ENCODE measurements at regions not wholly inside any gene's neighbourhood (a gene's known extent, or its start where the extent isn't known, plus 50 kb on each side); places are given as distances from the start of the nearest gene placed in this dataset.

DNA sequence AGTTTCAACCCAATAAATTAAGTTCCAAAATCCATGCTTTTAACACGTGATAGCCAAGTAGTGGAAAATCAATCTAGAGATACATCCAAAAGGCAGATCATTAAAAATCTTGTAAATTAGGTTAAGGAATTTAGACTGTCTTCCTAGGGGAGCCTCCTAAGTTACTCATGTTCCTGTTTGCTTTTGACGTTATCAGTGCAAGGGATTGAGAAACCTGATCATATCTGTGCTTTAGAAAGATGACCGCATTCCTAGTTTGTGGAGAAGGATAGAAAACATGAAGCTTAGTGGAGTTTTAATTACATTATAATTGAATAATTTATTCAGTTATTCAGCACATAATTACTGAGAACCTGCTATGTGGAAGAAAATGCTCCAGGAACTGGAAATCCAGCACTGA lies 251.0 kb upstream of the ARGLU1 start:
- no peak for DNase-seq

DNA sequence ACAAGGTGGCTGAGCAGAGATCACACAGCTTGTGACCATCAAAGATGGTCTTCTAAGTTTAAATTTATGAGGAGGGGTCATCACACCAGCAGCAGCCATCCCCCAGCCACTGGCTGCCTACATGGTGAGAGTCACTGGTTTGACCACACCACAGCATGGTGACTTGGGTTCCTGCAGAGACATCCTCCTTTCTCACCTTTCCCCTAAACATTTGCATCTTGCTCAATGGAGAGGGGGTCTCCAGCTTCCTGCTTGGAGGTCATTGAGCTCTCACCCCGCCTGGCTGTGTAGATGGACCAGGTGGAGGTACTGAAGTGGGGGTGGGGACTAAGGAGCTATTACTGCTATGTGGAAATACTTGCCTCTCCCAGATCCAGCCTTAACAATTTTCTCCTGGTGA lies 247.6 kb upstream of the ARGLU1 start:
- no peak for DNase-seq

DNA sequence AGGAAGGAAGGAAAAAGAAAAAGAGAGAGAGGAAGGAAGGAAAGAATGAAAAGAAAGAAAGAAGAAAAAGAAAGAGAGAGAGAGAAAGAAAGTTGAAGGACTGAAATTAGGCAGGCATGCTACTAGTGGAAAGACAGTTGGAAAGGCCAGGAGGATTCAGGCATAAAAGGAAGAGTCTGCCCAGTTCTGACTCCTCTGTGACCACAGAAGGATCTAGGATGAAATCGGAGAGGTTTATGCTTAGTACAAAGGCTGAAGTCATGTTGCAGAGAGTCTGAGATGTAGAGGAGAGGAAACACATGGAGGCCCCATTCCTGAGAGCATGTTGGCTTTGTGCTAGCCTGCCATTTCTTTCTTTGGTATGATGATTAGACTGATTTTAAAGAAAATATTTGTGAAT lies 246.5 kb upstream of the ARGLU1 start:
- DNase-seq: no peak

DNA sequence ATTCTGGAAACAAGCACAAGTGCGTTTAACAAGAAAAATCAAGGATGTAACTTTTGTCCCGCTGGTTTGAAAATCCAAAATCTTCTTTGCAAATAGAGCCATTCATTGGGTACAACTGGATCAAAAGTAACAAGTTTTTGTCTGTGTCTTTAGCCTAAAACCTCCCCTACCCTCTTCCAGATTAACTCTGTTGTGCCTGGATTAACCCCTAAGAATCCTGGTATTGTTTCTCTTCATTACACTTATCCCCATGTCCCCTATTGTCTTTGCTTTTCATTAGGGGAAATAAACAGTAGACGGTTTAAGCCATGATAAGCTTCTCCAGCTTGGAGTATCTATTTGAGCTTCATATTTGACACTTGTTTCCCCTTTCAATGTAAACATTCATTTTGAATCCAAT lies 242.1 kb upstream of the ARGLU1 start:
- no peak for DNase-seq

DNA sequence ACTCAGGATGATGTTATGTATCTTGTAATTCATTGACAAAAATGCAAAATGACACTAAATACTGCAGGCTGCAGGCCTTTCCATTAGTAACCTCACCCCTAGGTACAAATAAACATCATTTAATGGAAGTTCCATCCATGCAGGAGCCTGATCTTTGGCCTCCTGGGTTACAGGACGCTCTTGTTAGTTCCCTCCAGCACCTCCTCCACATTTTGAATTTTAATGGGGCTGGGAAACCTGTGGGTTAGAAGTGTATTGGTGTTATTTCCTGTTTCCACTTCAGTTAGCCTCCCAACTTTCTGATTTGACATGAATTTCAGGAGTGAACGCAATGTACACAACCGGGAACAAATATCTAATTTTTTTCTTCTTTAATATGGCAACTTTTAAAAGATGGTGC lies 237.1 kb upstream of the ARGLU1 start:
- DNase-seq: no peak

DNA sequence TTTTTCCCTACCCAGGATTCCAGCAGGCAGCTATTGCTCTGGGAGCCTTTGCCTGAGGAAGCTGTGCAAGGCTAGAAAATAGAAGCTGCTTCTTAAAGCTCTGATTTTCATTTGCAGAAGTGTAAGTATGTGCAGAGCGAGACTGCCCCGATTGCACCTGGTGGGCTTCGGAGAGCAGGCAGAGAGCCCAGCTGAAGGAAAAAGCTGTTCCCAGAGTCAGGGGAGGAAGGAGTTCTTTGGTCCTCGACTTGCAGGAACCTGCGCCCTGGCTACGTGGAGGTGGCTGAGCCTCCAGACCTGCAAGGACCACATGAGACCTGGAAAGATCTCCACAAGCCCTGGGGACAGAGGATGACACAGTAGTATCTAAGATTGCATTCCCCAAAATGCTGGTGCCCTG lies 235.0 kb upstream of the ARGLU1 start:
- no peak for DNase-seq

DNA sequence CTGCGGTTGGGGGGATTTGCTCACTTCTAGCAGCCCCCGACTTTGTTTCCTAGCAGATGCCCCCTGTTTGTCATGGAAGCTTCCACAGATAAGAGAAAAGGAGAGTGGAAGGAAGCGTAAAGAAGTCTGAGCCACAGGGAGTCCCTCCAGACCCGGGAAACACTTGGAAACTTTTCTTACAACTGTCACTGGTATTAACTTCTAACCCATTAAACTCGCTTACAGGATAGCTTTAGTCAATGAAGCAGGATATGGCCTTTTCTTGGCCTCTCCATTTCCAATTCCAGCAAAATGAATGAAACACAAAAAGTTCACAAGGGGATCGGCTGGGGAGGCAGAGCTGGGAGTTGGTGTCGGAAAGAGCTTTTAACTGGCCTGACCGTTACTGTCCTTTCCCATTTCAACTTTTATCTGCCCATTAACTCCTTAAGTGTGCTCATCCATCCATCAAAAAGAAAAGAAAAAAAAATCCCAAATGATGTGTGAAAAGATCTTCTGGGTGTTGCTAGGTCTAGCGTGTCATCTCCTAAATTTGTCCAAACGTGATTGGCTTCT lies 231.9 kb upstream of the ARGLU1 start:
- DNase-seq: no peak

DNA sequence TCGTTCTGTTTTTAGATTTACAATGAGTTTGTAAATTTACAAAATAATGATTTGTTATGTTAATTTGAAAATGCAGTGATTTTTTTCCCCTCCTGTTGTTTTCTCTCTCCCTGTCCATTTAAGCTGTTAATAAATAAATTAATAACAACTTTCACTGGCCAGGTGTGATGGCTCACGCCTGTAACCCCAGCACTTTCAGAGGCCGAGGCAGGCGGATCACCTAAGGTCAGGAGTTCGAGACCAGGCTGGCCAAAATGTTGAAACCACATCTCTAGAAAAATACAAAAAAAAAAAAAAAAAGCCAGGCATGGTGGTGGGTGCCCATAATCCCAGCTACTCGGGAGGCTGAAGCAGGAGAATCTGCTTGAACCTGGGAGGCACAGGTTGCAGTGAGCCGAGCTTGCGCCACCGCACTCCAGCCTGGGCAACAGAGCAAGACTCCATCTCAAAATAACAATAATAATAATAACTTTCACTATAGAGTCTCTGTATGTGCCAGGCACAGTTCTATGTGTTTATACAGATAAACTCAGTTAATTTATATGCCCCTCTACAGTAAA lies 229.2 kb upstream of the ARGLU1 start:
- no peak for DNase-seq

DNA sequence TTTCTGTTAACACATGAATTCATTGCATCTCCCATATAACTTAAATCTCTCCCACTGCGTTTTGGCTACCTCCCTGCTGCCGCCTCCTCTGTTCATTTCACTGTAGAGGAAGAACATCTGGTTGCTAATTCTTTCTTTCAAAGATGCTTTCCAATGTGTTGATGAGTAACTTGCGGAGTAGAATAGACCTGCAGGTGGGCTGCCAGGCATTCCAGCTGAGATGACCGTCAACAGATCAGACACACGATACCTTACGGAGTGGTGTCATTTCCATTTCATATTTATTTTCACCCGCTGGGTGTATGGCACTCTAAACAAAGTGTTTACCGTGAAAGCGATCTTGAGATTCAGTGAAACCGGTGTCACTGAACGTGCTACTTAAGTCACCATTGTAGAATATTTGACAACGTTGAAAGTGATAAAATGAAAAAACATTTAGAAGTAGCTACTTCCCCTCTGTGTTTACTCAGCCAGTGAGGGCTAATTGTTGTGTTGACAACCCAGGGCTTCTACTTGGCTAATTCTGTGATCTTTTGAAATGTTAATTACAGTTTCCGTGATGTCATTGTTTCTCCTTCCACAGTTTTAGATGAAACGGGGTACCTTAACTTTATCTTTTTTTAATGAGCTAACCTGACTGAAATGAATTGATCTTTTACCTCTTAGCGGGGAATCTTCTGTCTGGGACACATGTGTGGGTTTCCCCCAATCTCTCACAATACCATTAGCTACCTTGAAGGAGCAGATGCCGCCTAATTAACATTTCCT lies 228.5 kb upstream of the ARGLU1 start:
- peak; percentile 86 for DNase-seq

DNA sequence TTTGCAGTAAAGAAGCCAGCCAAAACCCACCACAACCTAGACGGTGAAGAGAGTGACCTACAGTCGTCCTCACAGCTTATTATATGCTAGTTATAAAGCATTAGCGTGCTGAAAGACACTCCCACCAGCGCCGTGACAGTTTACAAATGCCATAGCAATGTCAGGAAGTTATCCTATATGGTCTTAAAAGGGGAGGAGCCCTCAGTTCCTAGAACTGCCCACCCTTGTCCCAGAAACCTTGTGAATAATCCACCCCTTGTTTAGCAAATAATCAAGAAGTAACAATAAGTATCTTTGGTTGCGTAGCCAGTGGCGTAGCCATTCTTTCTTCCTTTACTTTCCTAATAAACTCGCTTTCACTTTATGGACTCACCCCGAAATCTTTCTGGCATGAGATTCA lies 227.9 kb upstream of the ARGLU1 start:
- no peak for DNase-seq

DNA sequence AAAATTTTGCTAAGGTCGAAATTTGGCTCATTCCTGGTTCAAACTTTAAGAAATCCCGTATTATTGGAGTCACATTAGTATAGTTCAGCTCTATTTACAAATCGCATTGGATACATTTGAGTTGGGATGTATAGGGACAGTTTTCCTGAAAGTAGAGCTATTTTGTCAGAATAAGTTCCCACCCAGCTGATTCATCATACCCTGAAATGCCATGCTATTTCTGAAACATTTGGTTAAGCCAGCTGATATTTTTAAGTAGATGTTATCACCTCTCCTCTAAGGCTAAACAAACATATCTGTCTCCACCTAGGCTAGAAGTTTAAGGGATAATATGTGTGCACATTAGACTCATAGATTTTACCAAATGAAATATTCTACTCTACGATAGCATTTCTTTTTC lies 226.2 kb upstream of the ARGLU1 start:
- DNase-seq: no peak

DNA sequence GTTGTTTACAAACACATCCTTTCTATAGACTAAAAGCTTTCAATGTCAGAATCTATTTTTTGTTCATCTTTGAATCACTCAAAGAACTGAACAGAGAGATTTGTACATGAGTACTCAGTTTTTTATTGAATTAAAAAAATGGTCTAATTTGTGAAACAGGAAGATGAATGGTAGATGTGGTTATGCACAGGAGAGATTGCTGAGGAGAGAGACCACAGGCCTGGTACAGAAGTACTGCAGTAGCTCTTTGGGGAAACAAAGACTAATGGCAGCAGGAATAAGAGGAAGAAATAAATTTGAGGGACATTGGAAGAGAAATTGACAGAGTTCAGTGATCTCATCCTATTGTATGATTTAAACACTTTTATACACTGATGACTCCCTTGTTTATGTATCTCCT lies 222.0 kb upstream of the ARGLU1 start:
- no peak for DNase-seq

DNA sequence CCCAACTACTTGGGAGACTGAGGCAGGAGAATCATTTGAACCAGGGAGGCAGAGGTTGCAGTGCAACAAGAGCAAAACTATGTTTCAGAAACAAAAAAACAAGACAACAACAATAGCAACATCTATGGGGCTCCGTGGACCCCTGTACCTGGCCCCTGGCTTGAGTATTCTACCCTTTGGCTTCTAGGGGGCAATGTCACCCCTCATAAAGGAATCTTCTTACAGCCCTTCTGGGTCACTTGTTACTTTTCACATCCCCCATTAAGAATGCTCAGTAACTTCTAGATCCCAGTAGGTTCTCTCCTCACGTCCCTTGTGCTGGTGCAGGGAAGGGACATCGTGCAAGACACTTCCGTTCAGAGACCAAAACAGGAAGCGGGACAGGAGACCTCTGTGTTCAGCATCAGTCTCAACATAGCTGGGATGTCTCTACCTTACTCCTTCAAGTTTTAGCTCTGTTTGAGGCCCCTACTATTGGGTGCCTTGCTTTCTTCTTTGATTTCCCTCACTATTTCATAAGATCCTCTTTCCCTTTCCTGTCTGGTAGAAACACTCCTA lies 218.1 kb upstream of the ARGLU1 start:
- DNase-seq: no peak

DNA sequence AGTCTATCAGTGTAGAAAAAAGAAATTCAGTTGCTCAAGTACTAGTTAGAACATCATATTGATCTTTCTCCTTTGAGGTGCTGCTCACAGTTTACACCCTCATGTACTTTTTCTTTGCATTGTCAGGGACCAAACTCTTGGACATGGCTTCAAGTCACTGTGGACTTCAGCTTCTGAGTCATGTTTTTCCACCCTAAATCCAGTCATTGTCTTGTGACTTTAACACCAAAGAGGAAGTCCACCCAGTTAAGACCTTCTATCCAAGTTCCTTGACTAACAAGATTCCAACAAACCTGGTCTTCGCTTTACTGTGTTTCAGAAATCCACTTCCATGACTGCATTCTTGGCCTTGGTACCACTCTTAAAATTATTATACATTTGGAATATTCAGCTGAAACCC lies 206.7 kb upstream of the ARGLU1 start:
- no peak for DNase-seq

DNA sequence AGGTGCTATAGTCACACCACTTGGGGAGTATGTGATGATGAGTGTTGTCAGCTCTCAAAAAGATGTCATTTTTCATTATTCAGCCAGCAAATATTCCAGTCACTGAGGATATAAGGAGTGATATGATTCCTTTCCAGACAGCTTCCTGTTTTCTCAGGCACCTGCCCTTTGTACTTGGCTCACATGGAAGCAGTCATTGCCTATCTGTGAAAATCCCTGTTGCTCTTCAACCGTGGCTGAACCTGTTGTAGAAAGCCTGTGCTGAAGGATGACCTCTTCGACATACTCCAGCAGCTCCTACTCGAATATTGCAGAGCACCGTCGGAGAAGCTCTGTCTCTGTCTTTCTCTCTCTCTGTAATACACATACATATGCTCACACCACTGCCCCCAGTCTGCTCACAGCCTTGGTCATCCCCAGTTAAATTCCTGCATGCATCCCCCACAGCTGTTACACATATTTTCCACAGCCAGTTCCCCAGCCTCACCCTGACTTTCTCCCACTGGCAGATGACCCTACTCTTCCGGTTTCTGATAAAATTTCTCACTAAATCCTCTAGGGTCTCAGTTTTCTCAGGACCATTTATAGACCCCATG lies 204.2 kb upstream of the ARGLU1 start:
- no peak for DNase-seq

DNA sequence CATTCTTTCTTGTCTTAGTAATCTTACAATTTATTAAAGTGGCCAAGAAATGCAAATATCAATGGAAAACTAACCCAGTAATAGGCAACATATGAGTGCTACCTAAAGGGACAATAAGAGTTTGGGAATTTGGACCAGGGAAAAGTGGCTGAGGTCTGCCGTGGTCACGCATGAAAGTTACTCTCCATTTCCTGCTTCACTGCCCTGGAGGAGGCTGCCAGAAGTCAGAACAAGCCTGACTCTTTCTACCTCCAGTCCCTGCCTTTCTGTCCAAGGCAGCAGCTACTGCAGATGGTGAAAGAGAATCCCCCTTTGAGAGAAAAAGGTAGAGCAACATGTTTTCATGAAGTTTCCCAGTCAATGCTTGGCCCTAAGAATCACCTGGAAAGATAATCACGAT lies 201.1 kb upstream of the ARGLU1 start:
- DNase-seq: no peak

DNA sequence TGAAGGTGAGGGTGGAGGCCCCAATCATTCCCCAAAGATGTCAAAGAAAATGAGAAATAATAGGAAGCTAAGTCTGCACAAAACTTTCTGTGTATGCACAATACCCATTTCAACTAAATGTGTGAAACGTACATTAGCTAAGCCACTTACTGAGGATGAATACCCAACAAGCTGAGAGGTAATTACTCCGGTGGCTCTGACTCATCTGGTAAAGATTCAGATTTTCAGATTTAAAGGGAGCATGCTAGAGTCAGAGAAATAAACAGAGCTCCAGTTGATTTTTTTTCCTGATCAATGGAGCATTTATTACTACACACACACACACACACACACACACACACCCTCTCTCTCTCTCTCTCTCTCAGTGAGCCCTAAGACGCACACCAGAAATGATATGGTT lies 194.8 kb upstream of the ARGLU1 start:
- no peak for DNase-seq

DNA sequence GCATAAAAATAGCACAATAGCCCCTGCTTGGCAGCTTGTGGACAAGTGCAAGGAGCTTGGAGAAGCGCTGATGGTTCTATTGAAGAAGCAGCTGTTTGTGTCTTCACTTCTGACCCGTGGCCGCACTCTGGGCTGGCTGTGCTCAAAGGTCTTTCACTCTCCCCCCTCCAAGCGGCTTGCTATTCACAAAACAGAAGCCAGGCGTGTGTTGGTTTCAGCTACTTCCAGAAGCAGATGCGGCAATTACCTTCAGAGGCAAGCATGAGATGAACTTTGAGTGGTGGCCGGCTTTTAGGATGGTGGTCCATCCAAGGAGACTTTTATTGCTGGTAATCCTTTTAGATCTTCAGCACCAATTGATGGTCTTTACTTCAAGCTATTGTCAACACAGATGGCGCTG lies 188.5 kb upstream of the ARGLU1 start:
- DNase-seq: no peak

DNA sequence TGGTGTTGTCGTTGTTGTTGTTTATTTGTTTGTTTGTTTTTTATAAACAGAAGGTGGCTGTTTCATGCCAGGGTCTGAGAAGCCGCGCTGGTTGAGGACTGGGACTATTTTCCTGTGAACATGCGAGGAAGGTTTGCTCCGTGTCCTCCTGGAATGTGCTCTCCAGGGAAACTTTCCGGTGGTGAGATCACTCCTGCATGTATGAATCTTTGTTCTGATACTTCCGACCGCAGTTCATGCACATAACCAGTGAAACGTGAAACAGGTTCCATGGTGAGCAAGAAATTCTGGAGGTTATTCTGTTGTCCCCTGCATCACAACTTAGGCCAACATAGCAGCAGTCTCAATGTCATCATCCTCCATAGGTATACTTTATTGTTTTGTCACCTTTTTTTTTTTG lies 187.6 kb upstream of the ARGLU1 start:
- no peak for DNase-seq

DNA sequence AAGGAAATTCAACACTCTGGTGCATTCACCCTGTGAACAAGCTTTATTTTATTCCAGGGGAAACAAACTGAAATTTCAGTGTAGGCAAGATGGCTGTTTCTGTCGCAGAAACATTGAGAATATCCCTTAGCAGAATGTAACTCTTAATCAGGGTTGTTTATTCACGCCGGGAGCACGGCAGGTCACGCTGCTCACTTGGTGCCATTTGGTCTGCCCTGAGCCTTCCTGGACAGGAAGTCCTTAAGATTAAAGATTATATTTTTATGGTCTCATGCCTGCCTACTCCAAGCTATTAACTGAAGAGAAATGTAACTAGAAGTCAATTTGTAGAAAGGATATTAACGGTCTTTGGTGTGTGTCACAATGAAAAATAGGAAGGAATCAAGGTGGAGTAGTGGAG lies 185.3 kb upstream of the ARGLU1 start:
- no peak for DNase-seq

DNA sequence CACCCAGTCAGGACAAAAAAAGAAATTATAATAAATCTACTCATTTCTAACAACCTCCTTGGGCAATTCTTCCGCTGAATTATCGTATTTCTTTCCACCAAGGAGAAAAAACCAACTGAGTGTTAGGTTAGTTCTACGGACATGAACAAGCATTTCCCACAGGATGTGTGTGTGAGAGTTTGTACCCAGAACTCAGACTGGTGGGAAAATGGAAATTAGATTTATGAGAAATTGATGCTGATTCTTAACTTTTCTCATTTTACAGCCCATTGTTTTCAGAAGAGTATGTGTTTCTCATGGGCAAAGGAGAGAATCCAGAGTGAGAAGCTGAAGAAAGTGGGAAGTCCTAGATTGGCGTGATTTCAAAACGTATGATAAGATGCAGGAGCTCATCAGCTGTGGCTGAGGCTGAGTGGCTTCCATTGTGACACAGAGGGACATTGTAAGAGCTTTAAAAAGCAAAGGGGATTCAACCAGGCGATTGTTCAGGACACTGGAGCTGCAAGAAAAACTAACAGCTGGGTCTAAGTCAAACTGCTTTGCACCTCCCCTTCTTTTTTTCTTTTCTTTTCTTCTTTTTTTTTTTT lies 184.7 kb upstream of the ARGLU1 start:
- DNase-seq: no peak

DNA sequence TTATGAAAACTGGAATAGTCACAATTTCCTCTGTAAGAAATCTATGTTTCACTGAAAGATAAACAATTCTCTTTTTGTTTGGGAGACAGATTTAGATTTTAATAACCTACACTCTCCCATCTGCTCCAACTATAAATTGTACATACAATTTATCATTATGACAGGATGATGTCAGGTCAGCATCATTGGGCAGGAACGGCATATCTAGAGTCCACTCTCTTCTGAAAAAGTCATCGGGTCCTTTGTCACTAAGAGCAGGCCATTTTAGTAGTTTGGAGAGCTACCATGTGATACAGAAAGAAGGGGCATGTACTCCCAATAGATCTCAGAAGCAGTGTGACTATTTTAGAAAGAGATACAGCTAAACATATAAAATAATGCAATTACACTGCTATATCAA lies 180.8 kb upstream of the ARGLU1 start:
- DNase-seq: no peak

DNA sequence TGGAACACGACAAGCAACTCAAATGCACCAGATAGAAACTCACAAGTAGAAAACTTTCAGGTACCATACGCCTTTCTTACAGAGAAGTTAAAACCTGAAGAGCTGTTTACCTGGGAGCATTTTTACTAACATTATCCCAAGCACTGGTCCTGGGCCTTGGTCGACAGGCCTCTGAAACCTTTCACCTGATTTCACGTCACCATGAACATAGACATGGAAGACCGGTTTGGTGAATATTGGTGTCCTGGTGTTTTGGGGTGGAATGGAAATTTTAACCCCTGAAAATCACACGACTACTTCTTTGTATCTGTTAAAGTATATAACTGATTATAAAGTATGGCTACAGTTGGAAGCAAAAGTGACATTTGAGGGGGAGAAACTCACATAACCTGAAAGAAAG lies 176.6 kb upstream of the ARGLU1 start:
- no peak for DNase-seq

DNA sequence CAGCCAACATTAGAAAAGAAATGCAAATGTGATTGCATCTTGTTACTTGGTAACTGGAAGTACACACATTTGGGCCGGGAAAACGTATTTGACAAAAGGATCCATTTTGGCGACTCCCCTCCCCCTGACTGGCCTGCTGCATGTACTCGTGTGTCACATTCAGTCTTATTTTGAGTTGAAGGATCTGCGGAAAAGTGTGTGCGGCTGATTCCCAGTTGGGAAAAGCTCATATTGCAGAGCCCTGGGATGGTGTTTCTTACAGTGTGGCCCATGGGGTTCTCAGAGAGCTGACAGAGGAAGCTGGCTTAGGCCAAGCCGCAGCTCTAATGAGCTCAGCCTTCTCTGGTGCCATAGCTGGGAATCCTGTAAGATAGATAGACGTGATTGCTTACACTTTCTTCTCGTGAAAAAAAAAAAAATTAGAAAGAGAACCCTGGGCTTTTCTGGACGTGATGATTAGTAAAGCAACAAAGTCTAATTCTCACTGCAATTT lies 170.3 kb upstream of the ARGLU1 start:
- no peak for DNase-seq
